ES-I3 (cell line): ENCODE measurements at regions not wholly inside any gene's neighbourhood (a gene's known extent, or its start where the extent isn't known, plus 50 kb on each side); places are given as distances from the start of the nearest gene placed in this dataset.

Experiments
- H3K36me3 ChIP-seq: 2 replicates; pipeline ENCODE4 v1.6.1; 2013; ENCODE audit warnings: mild to moderate bottlenecking, low read length, control low read depth, moderate library complexity; ENCODE audit not compliant: insufficient read depth
- H3K4me1 ChIP-seq: 2 replicates; pipeline ENCODE4 v1.6.1; 2013; ENCODE audit warnings: mild to moderate bottlenecking, control low read depth, low read length; ENCODE audit not compliant: insufficient read depth
- H3K9ac ChIP-seq: 2 replicates; pipeline ENCODE4 v1.6.1; 2013; ENCODE audit warnings: low read depth, mild to moderate bottlenecking, low read length, moderate library complexity
- H3K9me3 ChIP-seq: 2 replicates; pipeline ENCODE4 v1.6.1; 2013; ENCODE audit warnings: mild to moderate bottlenecking, low read length, moderate library complexity; ENCODE audit not compliant: control insufficient read depth, insufficient read depth

DNA sequence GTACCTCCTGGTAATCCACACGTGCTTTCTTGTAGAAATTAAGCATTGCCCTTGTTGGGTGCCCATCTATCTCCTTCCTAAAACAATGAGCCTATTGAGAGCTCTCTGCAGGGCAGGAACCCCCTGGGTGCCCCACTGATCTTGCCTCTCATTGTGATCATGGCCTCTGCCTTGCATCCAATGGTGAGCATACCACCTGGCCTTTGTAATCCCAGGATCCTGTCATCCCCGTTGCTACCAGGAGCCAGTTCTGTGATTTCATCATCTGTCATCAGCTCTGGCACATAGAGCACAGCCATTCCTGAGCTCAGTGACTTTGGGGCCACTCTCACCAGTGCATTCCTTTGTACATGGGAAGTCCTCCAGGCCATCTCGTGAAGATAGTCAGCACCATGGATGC, 381.0 kb upstream of the ID2 start:
- no peak overlapping the region for H3K9ac ChIP-seq
- no peaks in the 10 kb centered on the region for H3K9me3 ChIP-seq
- H3K36me3 ChIP-seq, result no peaks in the 10 kb centered on the region
- H3K4me1 ChIP-seq, result peaks cover 5% of the 10 kb centered on the region; the same call in 1 of the 2 replicates

DNA sequence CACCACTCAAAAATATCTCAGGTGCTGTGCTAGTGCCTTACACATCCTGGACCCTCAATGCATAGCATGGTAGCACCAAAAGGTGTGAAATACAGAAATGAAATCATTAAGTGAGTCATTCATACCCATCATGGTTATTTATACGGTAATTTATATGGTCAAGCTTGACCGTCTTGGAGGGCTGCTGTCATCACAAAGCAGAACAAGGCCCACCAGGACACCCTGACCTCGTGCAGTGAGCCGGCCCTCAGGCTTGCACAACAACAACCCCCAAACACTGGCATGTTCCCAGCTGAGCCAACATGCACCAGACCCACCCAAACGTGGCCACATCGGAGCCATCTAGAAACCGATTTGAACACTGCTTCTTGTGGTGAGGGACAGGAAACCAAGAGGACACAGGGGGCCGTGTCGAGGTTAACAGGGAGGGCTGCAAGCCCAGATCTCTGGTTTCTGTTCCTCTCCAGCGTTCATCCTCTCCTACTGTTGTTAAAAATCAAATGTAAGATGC, 378.5 kb upstream of the ID2 start:
- Histone ChIP-seq H3K4me1 (peaks cover 13% of the 10 kb centered on the region), H3K9ac (no peak overlapping the region), H3K9me3 (no peaks in the 10 kb centered on the region), H3K36me3 (no peaks in the 10 kb centered on the region)

GRCh38 chr2:8304821-8305766, 376.8 kb upstream of the ID2 start:
- Histone ChIP-seq H3K36me3 (no peaks in the 10 kb centered on the region), H3K9me3 (no peaks in the 10 kb centered on the region), H3K9ac (no peak overlapping the region), H3K4me1 (peaks cover 15% of the 10 kb centered on the region)

- Histone ChIP-seq H3K4me1 (peaks cover 15% of the 10 kb centered on the region), H3K9me3 (no peaks in the 10 kb centered on the region), H3K36me3 (no peaks in the 10 kb centered on the region), H3K9ac (no peak overlapping the region)
These were observed 375.1 kb upstream of the ID2 start for GRCh38 chr2:8306530-8307351.

DNA sequence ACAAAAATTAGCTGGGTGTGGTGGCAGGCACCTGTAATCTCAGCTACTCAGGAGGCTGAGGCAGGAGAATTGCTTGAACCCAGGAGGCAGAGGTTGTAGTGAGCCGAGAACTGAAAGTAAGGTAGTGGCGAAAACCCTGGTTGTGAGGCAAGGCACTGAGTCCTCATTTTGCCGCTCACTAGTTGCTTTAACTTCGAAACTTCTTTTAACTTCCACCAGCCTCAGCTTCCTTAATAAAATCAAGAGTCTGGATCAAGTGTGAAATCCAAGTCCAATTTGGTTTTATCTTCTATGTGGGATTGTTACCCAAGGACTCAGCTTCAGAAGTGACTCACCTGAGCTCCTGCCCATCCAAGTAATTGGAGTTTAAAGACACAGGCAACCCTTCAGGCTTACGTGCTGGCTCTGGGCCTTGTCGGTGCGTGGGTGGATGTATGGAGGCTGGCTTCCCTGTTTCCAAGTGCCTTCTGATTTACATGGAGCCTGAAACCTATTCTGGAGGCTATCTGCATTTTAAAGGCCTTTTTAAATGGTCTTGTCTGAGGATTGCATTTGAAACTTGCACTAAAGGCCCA, 374.2 kb upstream of the ID2 start:
- no peak overlapping the region for H3K9ac ChIP-seq
- peaks cover 10% of the 10 kb centered on the region for H3K4me1 ChIP-seq
- H3K9me3 ChIP-seq, result no peaks in the 10 kb centered on the region
- H3K36me3 ChIP-seq, result no peaks in the 10 kb centered on the region

GRCh38 chr2:8309131-8309530, 372.7 kb upstream of the ID2 start:
- Histone ChIP-seq H3K9ac (no peak overlapping the region), H3K9me3 (no peaks in the 10 kb centered on the region), H3K4me1 (peaks cover 10% of the 10 kb centered on the region)

GRCh38 chr2:8310557-8311455, 371.1 kb upstream of the ID2 start:
- Histone ChIP-seq H3K9me3 (no peaks in the 10 kb centered on the region), H3K9ac (no peak overlapping the region), H3K4me1 (peaks cover 10% of the 10 kb centered on the region), H3K36me3 (no peaks in the 10 kb centered on the region)

More at GRCh38 chr2:8309131-8309530, 372.7 kb upstream of the ID2 start:
- no peaks in the 10 kb centered on the region for H3K36me3 ChIP-seq

DNA sequence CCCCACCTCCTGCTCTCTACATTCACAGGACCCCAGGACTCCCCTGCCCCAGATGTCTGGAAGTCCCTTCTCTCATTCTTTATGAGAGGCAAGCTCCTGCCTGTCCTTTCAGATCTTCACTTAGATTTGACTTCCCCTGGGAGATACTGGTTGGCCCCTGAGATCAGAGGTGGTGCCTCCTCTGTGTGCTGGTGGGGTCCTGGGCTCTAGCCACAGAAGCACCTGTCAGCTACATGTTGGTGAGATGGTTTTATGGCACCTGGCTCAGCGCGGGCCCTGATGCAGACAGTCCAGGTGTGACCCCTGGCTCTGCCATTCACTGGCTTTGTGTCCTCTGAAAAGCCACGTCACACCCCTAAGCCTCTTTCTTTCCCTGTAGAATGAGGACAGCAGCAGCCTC, 369.6 kb upstream of the ID2 start:
- Histone ChIP-seq H3K9ac (no peak overlapping the region), H3K4me1 (peaks cover 10% of the 10 kb centered on the region), H3K36me3 (no peaks in the 10 kb centered on the region)

GRCh38 chr2:8312861-8313830, 368.7 kb upstream of the ID2 start:
- H3K9ac ChIP-seq, result no peak overlapping the region
- no peaks in the 10 kb centered on the region for H3K9me3 ChIP-seq
- peaks cover 5% of the 10 kb centered on the region for H3K4me1 ChIP-seq
- H3K36me3 ChIP-seq, result no peaks in the 10 kb centered on the region

More for the DNA sequence above, 369.6 kb upstream of the ID2 start:
- H3K9me3 ChIP-seq, result no peaks in the 10 kb centered on the region

DNA sequence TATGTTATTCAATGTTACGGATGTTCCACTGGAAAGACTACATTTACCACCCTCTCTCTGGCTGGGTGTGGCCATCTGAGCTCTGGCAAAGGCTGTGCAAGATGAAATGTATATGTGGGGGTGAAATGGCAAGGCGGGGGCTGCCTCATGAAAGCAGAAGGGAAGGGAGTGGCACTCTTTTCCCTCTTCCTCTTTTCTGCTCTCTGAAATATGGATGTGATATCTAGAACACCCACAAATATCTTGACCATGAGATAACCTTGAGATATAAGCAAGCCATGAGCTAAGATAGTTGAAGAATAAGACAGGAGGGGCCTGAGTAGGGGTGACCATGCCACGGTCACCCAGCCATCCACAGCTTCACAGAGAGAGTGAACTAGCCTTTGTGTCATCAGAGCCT, 367.8 kb upstream of the ID2 start:
- peaks cover 4% of the 10 kb centered on the region for H3K4me1 ChIP-seq
- H3K36me3 ChIP-seq, result no peaks in the 10 kb centered on the region
- H3K9me3 ChIP-seq, result no peaks in the 10 kb centered on the region
- H3K9ac ChIP-seq, result no peak overlapping the region

DNA sequence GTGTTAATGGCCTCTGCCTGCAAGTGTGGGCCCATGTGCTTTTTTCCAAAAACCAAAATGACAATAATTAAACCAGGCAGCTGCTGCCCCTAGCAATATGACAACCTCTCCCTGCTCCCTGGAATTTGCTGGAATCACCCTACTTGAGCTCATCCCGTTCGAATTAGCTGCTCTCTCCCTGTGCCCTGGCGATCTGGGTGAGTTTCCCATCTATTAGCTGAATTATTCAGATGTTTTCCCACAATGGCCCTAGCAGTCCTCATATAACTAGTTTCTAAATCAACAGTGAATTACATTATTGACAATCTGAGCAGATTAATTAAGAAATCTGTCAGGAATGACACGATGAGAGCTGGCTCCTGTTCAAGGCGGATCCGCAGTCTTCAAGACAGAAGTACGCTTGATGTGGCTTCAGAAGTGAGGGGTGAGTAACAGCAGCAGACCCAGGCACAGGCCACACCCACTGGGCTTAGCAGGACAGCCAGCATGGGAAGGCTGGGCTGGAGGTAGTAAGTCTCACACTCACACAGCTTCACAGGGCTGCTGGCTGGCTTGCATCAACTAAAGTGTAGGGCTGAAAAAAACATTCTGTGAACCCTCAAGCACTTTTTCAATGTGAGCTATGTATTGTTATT, 366.2 kb upstream of the ID2 start:
- H3K9me3 ChIP-seq, result no peaks in the 10 kb centered on the region
- no peak overlapping the region for H3K9ac ChIP-seq
- H3K36me3 ChIP-seq, result no peaks in the 10 kb centered on the region
- peaks cover 4% of the 10 kb centered on the region for H3K4me1 ChIP-seq

DNA sequence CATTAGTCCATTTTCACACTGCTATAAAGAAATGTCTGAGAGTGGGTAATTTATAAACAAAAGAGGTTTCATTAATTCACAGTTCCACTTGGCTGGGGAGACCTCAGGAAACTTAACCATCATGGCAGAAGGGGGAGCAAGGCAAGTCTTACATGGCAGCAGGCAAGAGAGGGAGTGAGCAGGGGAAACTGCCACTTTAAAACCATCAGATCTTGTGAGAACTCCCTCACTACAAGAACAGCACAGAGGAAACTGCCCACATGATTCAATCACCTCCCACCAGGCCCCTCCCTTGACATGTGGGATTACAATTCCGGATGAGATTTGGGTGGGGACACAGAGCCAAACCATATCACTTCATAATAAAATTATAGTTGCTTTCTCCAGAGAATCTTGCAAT, 365.5 kb upstream of the ID2 start:
- H3K9ac ChIP-seq, result no peak overlapping the region
- H3K9me3 ChIP-seq, result no peaks in the 10 kb centered on the region
- no peaks in the 10 kb centered on the region for H3K36me3 ChIP-seq
- peaks cover 4% of the 10 kb centered on the region for H3K4me1 ChIP-seq
